HEK293 (cell line): ENCODE measurements at regions not wholly inside any gene's neighbourhood (a gene's known extent, or its start where the extent isn't known, plus 50 kb on each side); places are given as distances from the start of the nearest gene placed in this dataset.

Experiments used
- CTCF ChIA-PET: fragments of 350-600 bp; formaldehyde crosslinking; extraction: SDS; loops from one replicate; lab custom pipeline; 2021; ENCODE audit warnings: antibody characterized with exemption; lab: Yijun Ruan, JAX
- POLR2A ChIA-PET: fragments of 300-600 bp; formaldehyde crosslinking; extraction: SDS; loops from one replicate; lab custom pipeline; 2020; ENCODE audit warnings: antibody characterized with exemption, inconsistent platforms; lab: Yijun Ruan, JAX
- H3K27ac ChIP-seq: fragments of 200-500 bp; sonication (Bioruptor generic); 2 replicates; pipeline ENCODE4 v1.5.1; 2014; ENCODE audit warnings: low read depth, low read length, control low read depth, inconsistent platforms; ENCODE audit errors: extremely low read depth
- H3K36me3 ChIP-seq, 2 experiments: fragments of 200-500 bp in 1 of 2; sonication (Bioruptor generic) in 1 of 2; 1 replicate in 1 of 2; 2 replicates in 1 of 2; pipeline ENCODE4 v1.5.1; 2014 to 2017; ENCODE audit warnings: inconsistent platforms in 2 of 2, low read length in 2 of 2; ENCODE audit not compliant: control insufficient read depth in 2 of 2, insufficient read depth in 1 of 2
- H3K4me1 ChIP-seq: fragments of 200-500 bp; sonication (Bioruptor generic); 2 replicates; pipeline ENCODE4 v1.5.1; 2014; ENCODE audit warnings: mild to moderate bottlenecking, low read length, inconsistent platforms; ENCODE audit not compliant: control insufficient read depth, insufficient read depth
- H3K4me3 ChIP-seq: 2 replicates; pipeline ENCODE4 v1.5.1; 2011; ENCODE audit warnings: low read depth, mild to moderate bottlenecking, control low read depth, low read length, moderate library complexity
- H3K9me3 ChIP-seq: fragments of 200-500 bp; sonication (Bioruptor generic); 2 replicates; pipeline ENCODE4 v1.5.1; 2014; ENCODE audit warnings: low read depth, low read length, inconsistent platforms; ENCODE audit not compliant: control insufficient read depth, insufficient read depth
- FEZF1 ChIP-seq: fragments of 450-650 bp; formaldehyde crosslinking; IDR thresholded peaks from 2 replicates; pipeline ENCODE4 v1.5.1; 2016; ENCODE audit warnings: missing biosample characterization, missing genetic modification characterization
- OVOL3 ChIP-seq: fragments of 450-650 bp; formaldehyde crosslinking; IDR thresholded peaks from 2 replicates; pipeline ENCODE4 v1.5.1; 2016; ENCODE audit warnings: missing biosample characterization, missing genetic modification characterization
- TCF7L2 ChIP-seq: IDR thresholded peaks from 2 replicates; pipeline ENCODE4 v1.6.1; 2011; ENCODE audit warnings: low read depth, mild to moderate bottlenecking, inconsistent platforms, low read length, moderate library complexity, borderline replicate concordance
- TRIM28 ChIP-seq: IDR thresholded peaks from 2 replicates; pipeline ENCODE4 v1.6.1; 2011; ENCODE audit warnings: low read length, control low read depth, borderline replicate concordance
- YY2 ChIP-seq: fragments of 450-650 bp; formaldehyde crosslinking; IDR thresholded peaks from 2 replicates; pipeline ENCODE4 v1.5.1; 2016; ENCODE audit warnings: missing biosample characterization, missing genetic modification characterization
- ZNF132 ChIP-seq: fragments of 450-650 bp; formaldehyde crosslinking; IDR thresholded peaks from 2 replicates; pipeline ENCODE4 v1.5.1; 2017; ENCODE audit warnings: missing biosample characterization, missing genetic modification characterization, borderline replicate concordance
- ZNF140 ChIP-seq: fragments of 450-650 bp; formaldehyde crosslinking; IDR thresholded peaks from 2 replicates; pipeline ENCODE4 v1.5.1; 2016; ENCODE audit warnings: missing biosample characterization, missing genetic modification characterization
- ZNF16 ChIP-seq: fragments of 450-650 bp; formaldehyde crosslinking; IDR thresholded peaks from 2 replicates; pipeline ENCODE4 v1.5.1; 2016; ENCODE audit warnings: low read depth, missing biosample characterization, missing genetic modification characterization
- ZNF239 ChIP-seq: fragments of 450-650 bp; formaldehyde crosslinking; IDR thresholded peaks from 2 replicates; pipeline ENCODE4 v1.5.1; 2016; ENCODE audit warnings: missing biosample characterization, missing genetic modification characterization
- ZNF311 ChIP-seq: fragments of 450-650 bp; formaldehyde crosslinking; IDR thresholded peaks from 2 replicates; pipeline ENCODE4 v1.5.1; 2017; ENCODE audit warnings: missing biosample characterization, missing genetic modification characterization, borderline replicate concordance
- ZNF366 ChIP-seq: fragments of 450-650 bp; formaldehyde crosslinking; conservative IDR thresholded peaks from 2 replicates; pipeline ENCODE4 v1.5.1; 2016; ENCODE audit warnings: missing biosample characterization, missing genetic modification characterization
- ZNF510 ChIP-seq: fragments of 450-650 bp; formaldehyde crosslinking; IDR thresholded peaks from 2 replicates; pipeline ENCODE4 v1.5.1; 2018; ENCODE audit warnings: mild to moderate bottlenecking, missing genetic modification characterization, missing biosample characterization; ENCODE audit not compliant: insufficient replicate concordance
- ZNF529 ChIP-seq: fragments of 450-650 bp; formaldehyde crosslinking; IDR thresholded peaks from 2 replicates; pipeline ENCODE4 v1.5.1; 2017; ENCODE audit warnings: missing genetic modification characterization, missing biosample characterization; ENCODE audit not compliant: insufficient replicate concordance
- ZNF544 ChIP-seq: fragments of 450-650 bp; formaldehyde crosslinking; IDR thresholded peaks from 2 replicates; pipeline ENCODE4 v1.5.0; 2017; ENCODE audit warnings: missing biosample characterization, missing genetic modification characterization
- ZNF560 ChIP-seq: fragments of 450-650 bp; formaldehyde crosslinking; IDR thresholded peaks from 2 replicates; pipeline ENCODE4 v1.5.1; 2017; ENCODE audit warnings: missing biosample characterization, missing genetic modification characterization, borderline replicate concordance
- ZNF585B ChIP-seq: fragments of 450-650 bp; formaldehyde crosslinking; IDR thresholded peaks from 2 replicates; pipeline ENCODE4 v1.5.1; 2016; ENCODE audit warnings: missing biosample characterization, missing genetic modification characterization
- ZNF658 ChIP-seq: fragments of 450-650 bp; formaldehyde crosslinking; IDR thresholded peaks from 2 replicates; pipeline ENCODE4; 2016; ENCODE audit warnings: missing biosample characterization, missing genetic modification characterization
- ZNF747 ChIP-seq: fragments of 450-650 bp; formaldehyde crosslinking; IDR thresholded peaks from 2 replicates; pipeline ENCODE4 v1.5.1; 2016; ENCODE audit warnings: missing biosample characterization, missing genetic modification characterization
- ZNF843 ChIP-seq: fragments of 450-650 bp; formaldehyde crosslinking; IDR thresholded peaks from 2 replicates; pipeline ENCODE4 v1.5.1; 2016; ENCODE audit warnings: missing biosample characterization, missing genetic modification characterization
- TF ChIP-seq, protein P1 (sequence below): fragments of 450-650 bp; formaldehyde crosslinking; IDR thresholded peaks from 2 replicates; pipeline ENCODE4 v1.5.1; 2016; ENCODE audit warnings: missing biosample characterization, missing genetic modification characterization
- TF ChIP-seq, protein P2 (sequence below): fragments of 450-650 bp; formaldehyde crosslinking; IDR thresholded peaks from 2 replicates; pipeline ENCODE4; 2016; ENCODE audit warnings: missing biosample characterization, missing genetic modification characterization
- TF ChIP-seq, protein P3 (sequence below): fragments of 450-650 bp; formaldehyde crosslinking; IDR thresholded peaks from 2 replicates; pipeline ENCODE4 v1.5.1; 2017; ENCODE audit warnings: missing biosample characterization, missing genetic modification characterization
- TF ChIP-seq, protein P4 (sequence below): fragments of 450-650 bp; formaldehyde crosslinking; IDR thresholded peaks from 2 replicates; pipeline ENCODE4 v1.5.1; 2016; ENCODE audit warnings: missing biosample characterization, missing genetic modification characterization
- TF ChIP-seq, protein P5 (sequence below): fragments of 450-650 bp; formaldehyde crosslinking; IDR thresholded peaks from 2 replicates; pipeline ENCODE4 v1.5.1; 2017; ENCODE audit warnings: missing biosample characterization, missing genetic modification characterization

DNA sequence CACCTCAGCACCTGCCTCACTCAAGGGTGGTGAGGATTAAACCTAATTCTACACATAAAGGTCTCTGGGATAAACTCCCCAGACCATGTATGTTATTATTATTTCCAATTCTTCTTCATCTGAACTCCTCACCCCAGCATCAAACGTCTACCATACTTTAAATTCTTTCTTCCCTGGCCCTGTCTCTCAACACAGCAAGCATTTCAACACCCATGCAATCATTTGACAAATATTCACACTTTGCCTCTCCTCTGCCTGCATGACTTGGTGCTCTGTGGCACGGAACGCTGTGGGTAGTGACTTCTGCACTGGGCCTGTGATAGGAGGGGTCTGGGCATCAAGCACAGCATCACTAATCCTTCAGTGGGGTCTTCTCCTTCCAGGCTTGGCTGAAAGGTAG, 490.8 kb downstream of the TNS3 start:
- no peak for TF ChIP-seq ZNF16 (tag by site-specific recombination)
- no peak for TF ChIP-seq FEZF1 (tag by site-specific recombination)
- TF ChIP-seq ZNF560 (tag by site-specific recombination) = no peak
- TF ChIP-seq TCF7L2 = no peak
- no peak for TF ChIP-seq ZNF843 (tag by site-specific recombination)
- no peak for TF ChIP-seq ZNF510 (tag by site-specific recombination)
- no peak for TF ChIP-seq OVOL3
- TF ChIP-seq, protein P1, sequence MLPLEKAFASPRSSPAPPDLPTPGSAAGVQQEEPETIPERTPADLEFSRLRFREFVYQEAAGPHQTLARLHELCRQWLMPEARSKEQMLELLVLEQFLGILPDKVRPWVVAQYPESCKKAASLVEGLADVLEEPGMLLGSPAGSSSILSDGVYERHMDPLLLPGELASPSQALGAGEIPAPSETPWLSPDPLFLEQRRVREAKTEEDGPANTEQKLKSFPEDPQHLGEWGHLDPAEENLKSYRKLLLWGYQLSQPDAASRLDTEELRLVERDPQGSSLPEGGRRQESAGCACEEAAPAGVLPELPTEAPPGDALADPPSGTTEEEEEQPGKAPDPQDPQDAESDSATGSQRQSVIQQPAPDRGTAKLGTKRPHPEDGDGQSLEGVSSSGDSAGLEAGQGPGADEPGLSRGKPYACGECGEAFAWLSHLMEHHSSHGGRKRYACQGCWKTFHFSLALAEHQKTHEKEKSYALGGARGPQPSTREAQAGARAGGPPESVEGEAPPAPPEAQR = no peak
- TF ChIP-seq, protein P2, sequence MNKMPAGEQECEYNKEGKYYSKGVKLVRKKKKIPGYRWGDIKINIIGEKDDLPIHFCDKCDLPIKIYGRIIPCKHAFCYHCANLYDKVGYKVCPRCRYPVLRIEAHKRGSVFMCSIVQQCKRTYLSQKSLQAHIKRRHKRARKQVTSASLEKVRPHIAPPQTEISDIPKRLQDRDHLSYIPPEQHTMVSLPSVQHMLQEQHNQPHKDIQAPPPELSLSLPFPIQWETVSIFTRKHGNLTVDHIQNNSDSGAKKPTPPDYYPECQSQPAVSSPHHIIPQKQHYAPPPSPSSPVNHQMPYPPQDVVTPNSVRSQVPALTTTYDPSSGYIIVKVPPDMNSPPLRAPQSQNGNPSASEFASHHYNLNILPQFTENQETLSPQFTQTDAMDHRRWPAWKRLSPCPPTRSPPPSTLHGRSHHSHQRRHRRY (tag by site-specific recombination) = no peak
- TF ChIP-seq ZNF366 (tag by site-specific recombination) = no peak
- TF ChIP-seq ZNF311 = no peak
- no peak for TF ChIP-seq ZNF585B
- TF ChIP-seq ZNF747 (tag by site-specific recombination) = no peak
- no peak for TF ChIP-seq ZNF658 (tag by site-specific recombination)
- TF ChIP-seq ZNF544 = no peak
- no peak for TF ChIP-seq ZNF140 (tag by site-specific recombination)
- TF ChIP-seq ZNF132 (tag by site-specific recombination) = no peak
- no peak for TF ChIP-seq TRIM28
- TF ChIP-seq ZNF239 (tag by site-specific recombination) = no peak
- TF ChIP-seq, protein P3, sequence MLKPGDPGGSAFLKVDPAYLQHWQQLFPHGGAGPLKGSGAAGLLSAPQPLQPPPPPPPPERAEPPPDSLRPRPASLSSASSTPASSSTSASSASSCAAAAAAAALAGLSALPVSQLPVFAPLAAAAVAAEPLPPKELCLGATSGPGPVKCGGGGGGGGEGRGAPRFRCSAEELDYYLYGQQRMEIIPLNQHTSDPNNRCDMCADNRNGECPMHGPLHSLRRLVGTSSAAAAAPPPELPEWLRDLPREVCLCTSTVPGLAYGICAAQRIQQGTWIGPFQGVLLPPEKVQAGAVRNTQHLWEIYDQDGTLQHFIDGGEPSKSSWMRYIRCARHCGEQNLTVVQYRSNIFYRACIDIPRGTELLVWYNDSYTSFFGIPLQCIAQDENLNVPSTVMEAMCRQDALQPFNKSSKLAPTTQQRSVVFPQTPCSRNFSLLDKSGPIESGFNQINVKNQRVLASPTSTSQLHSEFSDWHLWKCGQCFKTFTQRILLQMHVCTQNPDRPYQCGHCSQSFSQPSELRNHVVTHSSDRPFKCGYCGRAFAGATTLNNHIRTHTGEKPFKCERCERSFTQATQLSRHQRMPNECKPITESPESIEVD = no peak
- Histone ChIP-seq H3K4me3 (no peak overlapping the region), H3K4me1 (no peaks in the 10 kb centered on the region), H3K9me3 (no peaks in the 10 kb centered on the region), H3K27ac (no peak overlapping the region), H3K36me3 (no peaks in the 10 kb centered on the region)
- CTCF ChIA-PET = interaction anchor here (0.7 to 3.8 kb wide), 4 partner anchors 10 to 1168 kb away, joined by 3 to 21 read pairs (median 4); no protein-coding TSS in a partner anchor
- POLR2A ChIA-PET = no interaction called here

DNA sequence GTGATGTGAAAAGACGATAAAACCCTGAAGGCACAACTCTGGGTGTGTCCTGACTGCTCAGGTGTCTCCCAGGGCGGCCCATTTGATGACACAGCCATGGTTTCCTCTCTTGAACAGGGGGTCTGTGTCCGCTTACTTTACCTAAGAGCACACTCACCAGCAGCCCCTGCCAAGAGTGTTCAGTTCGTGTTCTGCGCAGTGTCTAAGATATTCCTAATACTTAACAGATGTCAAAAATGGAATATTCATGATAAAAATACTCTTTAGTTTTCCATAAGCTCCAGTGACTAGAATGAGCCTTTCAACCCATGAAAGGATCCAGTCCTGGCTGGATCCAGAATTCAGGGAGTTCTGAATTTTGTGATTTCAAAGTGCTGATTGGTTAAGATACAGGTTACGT, 492.4 kb downstream of the TNS3 start:
- Histone ChIP-seq H3K9me3 (no peaks in the 10 kb centered on the region), H3K36me3 (no peaks in the 10 kb centered on the region)
- TF ChIP-seq, protein P4, sequence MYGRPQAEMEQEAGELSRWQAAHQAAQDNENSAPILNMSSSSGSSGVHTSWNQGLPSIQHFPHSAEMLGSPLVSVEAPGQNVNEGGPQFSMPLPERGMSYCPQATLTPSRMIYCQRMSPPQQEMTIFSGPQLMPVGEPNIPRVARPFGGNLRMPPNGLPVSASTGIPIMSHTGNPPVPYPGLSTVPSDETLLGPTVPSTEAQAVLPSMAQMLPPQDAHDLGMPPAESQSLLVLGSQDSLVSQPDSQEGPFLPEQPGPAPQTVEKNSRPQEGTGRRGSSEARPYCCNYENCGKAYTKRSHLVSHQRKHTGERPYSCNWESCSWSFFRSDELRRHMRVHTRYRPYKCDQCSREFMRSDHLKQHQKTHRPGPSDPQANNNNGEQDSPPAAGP (tag by site-specific recombination) = no peak
- TF ChIP-seq YY2 (tag by site-specific recombination) = no peak
- no peak for TF ChIP-seq ZNF529 (tag by site-specific recombination)
- TF ChIP-seq, protein P5, sequence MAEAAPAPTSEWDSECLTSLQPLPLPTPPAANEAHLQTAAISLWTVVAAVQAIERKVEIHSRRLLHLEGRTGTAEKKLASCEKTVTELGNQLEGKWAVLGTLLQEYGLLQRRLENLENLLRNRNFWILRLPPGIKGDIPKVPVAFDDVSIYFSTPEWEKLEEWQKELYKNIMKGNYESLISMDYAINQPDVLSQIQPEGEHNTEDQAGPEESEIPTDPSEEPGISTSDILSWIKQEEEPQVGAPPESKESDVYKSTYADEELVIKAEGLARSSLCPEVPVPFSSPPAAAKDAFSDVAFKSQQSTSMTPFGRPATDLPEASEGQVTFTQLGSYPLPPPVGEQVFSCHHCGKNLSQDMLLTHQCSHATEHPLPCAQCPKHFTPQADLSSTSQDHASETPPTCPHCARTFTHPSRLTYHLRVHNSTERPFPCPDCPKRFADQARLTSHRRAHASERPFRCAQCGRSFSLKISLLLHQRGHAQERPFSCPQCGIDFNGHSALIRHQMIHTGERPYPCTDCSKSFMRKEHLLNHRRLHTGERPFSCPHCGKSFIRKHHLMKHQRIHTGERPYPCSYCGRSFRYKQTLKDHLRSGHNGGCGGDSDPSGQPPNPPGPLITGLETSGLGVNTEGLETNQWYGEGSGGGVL (tag by site-specific recombination) = no peak
- TF ChIP-seq, protein P2 (tag by site-specific recombination) = no peak

More for the DNA sequence above, 492.4 kb downstream of the TNS3 start:
- CTCF ChIA-PET = interaction anchor here (0.6 to 1.6 kb wide), 2 partner anchors 619 to 1166 kb away, joined by 3 read pairs; no protein-coding TSS in a partner anchor
- POLR2A ChIA-PET = no interaction called here
- Histone ChIP-seq H3K27ac (no peak overlapping the region), H3K4me1 (no peaks in the 10 kb centered on the region), H3K4me3 (no peak overlapping the region)
